OCI-LY7 (cell line): ENCODE measurements at regions not wholly inside any gene's neighbourhood (a gene's known extent, or its start where the extent isn't known, plus 50 kb on each side); places are given as distances from the start of the nearest gene placed in this dataset.

ENCODE experiments used
- BruUV-seq: library from RNA; stranded (reverse); fragments of 400-500 nt; replicated peaks from 2 replicates; lab custom pipeline; 2021; lab: Mats Ljungman, UMichigan
- CTCF ChIA-PET: fragments of 300-600 bp; sonication (Branson Sonifier 250); formaldehyde crosslinking; loops from one replicate; lab custom pipeline; 2022; ENCODE audit warnings: antibody characterized with exemption; ENCODE audit not compliant: unreplicated experiment; lab: Charles Lee
- POLR2A ChIA-PET: fragments of 300-600 bp; sonication (Branson Sonifier 250); formaldehyde crosslinking; loops from one replicate; lab custom pipeline; 2022; ENCODE audit warnings: antibody characterized with exemption; lab: Charles Lee
- DNase-seq: peaks from one replicate; pipeline ENCODE4 v3.0.0-alpha.2; 2015; ENCODE audit warnings: low spot score
- H2AFZ ChIP-seq: fragments of 200-600 bp; sonication (generic), shearing (Covaris generic); 2 replicates; pipeline ENCODE4 v1.6.1; 2014; ENCODE audit warnings: mild to moderate bottlenecking, antibody characterized with exemption, low read length, moderate library complexity
- H3K27ac ChIP-seq: fragments of 200-600 bp; sonication (generic); 2 replicates; pipeline ENCODE4 v1.5.1; 2014; ENCODE audit warnings: mixed run types, low read depth, mild to moderate bottlenecking, moderate library complexity, low read length, inconsistent platforms; ENCODE audit not compliant: poor library complexity, severe bottlenecking
- H3K36me3 ChIP-seq: fragments of 200-600 bp; sonication (generic); 2 replicates; pipeline ENCODE4 v1.6.1; 2014; ENCODE audit warnings: mild to moderate bottlenecking, antibody characterized with exemption, low read length, moderate library complexity, mixed read lengths; ENCODE audit not compliant: insufficient read depth
- H3K4me1 ChIP-seq: fragments of 200-600 bp; sonication (generic); 2 replicates; pipeline ENCODE4 v1.5.1; 2014; ENCODE audit warnings: mild to moderate bottlenecking, low read length; ENCODE audit not compliant: insufficient read depth, poor library complexity, severe bottlenecking
- H3K4me2 ChIP-seq: fragments of 200-600 bp; sonication (generic); 2 replicates; pipeline ENCODE4 v1.6.1; 2014; ENCODE audit warnings: mild to moderate bottlenecking, low read length
- H3K4me3 ChIP-seq: fragments of 200-600 bp; sonication (generic); 2 replicates; pipeline ENCODE4 v1.5.1; 2014; ENCODE audit warnings: mild to moderate bottlenecking, low read depth, low read length; ENCODE audit not compliant: poor library complexity, severe bottlenecking
- H3K79me2 ChIP-seq: fragments of 200-600 bp; sonication (generic); 2 replicates; pipeline ENCODE4 v1.6.1; 2016; ENCODE audit warnings: low read depth, mild to moderate bottlenecking, low read length, moderate library complexity, mixed read lengths; ENCODE audit not compliant: insufficient read depth
- H3K9me2 ChIP-seq: fragments of 200-600 bp; sonication (generic); 2 replicates; pipeline ENCODE4 v1.6.1; 2016; ENCODE audit warnings: mild to moderate bottlenecking, low read length, mixed read lengths; ENCODE audit not compliant: insufficient read depth
- H3K9me3 ChIP-seq: fragments of 200-600 bp; sonication (generic); 2 replicates; pipeline ENCODE4 v1.6.1; 2014; ENCODE audit warnings: mild to moderate bottlenecking, mixed run types, low read length, mixed read lengths
- H4K20me1 ChIP-seq: fragments of 200-600 bp; sonication (generic); 2 replicates; pipeline ENCODE4 v1.6.1; 2014; ENCODE audit warnings: mild to moderate bottlenecking, antibody characterized with exemption, low read length, moderate library complexity, mixed read lengths; ENCODE audit not compliant: insufficient read depth
- CTCF ChIP-seq: fragments of 200-600 bp; sonication (generic); conservative IDR thresholded peaks from 2 replicates; pipeline ENCODE4 v1.5.1; 2014; ENCODE audit warnings: mild to moderate bottlenecking, antibody characterized with exemption, low read length, moderate library complexity, mixed read lengths
- EZH2phosphoT487 ChIP-seq: fragments of 200-600 bp; sonication (generic); IDR thresholded peaks from 2 replicates; pipeline ENCODE4 v1.6.1; 2018; ENCODE audit warnings: low read depth, borderline replicate concordance, mild to moderate bottlenecking, mixed run types, antibody characterized with exemption, low read length, moderate library complexity, mixed read lengths
- intact Hi-C: fragments of 100-400 bp; cut with micrococcal nuclease; formaldehyde crosslinking; loops from one replicate; pipeline ENCODE4 v1.10.0; 2022; ENCODE audit not compliant: unreplicated experiment

- ChIA-PET CTCF (no interaction called here), POLR2A (no interaction called here)
- TF ChIP-seq EZH2phosphoT487 (no peak), CTCF (no peak)
- intact Hi-C loops, result no loop called here
- Histone ChIP-seq H3K4me1 (no peaks in the 10 kb centered on the region), H3K36me3 (no peaks in the 10 kb centered on the region), H3K27ac (no peak overlapping the region), H3K4me2 (no peak overlapping the region), H3K9me2 (no peaks in the 10 kb centered on the region), H2AFZ (no peak overlapping the region), H4K20me1 (no peaks in the 10 kb centered on the region), H3K9me3 (no peaks in the 10 kb centered on the region), H3K79me2 (no peaks in the 10 kb centered on the region), H3K4me3 (no peak overlapping the region)
- BruUV-seq, result no TSS peak
- DNase-seq, result no peak
Observed at GRCh38 chr9:126017758-126018157, 270.6 kb downstream of the PBX3 start.

- BruUV-seq, result no TSS peak
Observed at GRCh38 chr9:126020836-126021235, 273.7 kb downstream of the PBX3 start.

More at GRCh38 chr9:126020836-126021235, 273.7 kb downstream of the PBX3 start:
- no peaks in the 10 kb centered on the region for H3K4me1 ChIP-seq
- TF ChIP-seq EZH2phosphoT487 (no peak), CTCF (no peak)
- no peaks in the 10 kb centered on the region for H3K9me2 ChIP-seq
- no peaks in the 10 kb centered on the region for H3K9me3 ChIP-seq
- no peaks in the 10 kb centered on the region for H3K36me3 ChIP-seq
- ChIA-PET CTCF (interaction anchor here (0.5 kb wide), 1 partner anchor 17 kb away, joined by 6 read pairs; no protein-coding TSS in a partner anchor), POLR2A (no interaction called here)
- H3K27ac ChIP-seq, result no peak overlapping the region
- no peaks in the 10 kb centered on the region for H4K20me1 ChIP-seq
- DNase-seq, result no peak
- H3K79me2 ChIP-seq, result no peaks in the 10 kb centered on the region
- H2AFZ ChIP-seq, result no peak overlapping the region
- intact Hi-C loops, result no loop called here
- H3K4me3 ChIP-seq, result no peak overlapping the region
- H3K4me2 ChIP-seq, result no peak overlapping the region
